ENCODE measurements at regions not wholly inside any gene's neighbourhood (a gene's known extent, or its start where the extent isn't known, plus 50 kb on each side); places are given as distances from the start of the nearest gene placed in this dataset.

GRCh38 chr16:80079072-80079471 is 461.7 kb upstream of the DYNLRB2 start:
- Histone ChIP-seq H3K4me1 (ENCODE audit: control insufficient read depth in 2 of 2, insufficient read depth in 2 of 2, low read length in 2 of 2) (no peaks in the 10 kb centered on the region), H3K4me2 (replicated peaks; ENCODE audit: low read depth, low read length, poor library complexity, severe bottlenecking) (no peak overlapping the region), H3K9me3 (ENCODE audit: control extremely low read depth in 1 of 3, control insufficient read depth in 2 of 3, insufficient read depth in 1 of 3, low read length in 2 of 3) (no peaks in the 10 kb centered on the region), H3K27ac (ENCODE audit: low read length in 2 of 2) (no peak overlapping the region), H3K79me2 (ENCODE audit: control insufficient read depth, insufficient read depth, low read length) (no peaks in the 10 kb centered on the region), H3K4me3 (ENCODE audit: control extremely low read depth in 1 of 5, extremely low read depth in 1 of 5, insufficient read depth in 1 of 5, low read depth in 2 of 5, low read length in 4 of 5) (no peak overlapping the region), H3K36me3 (replicated peaks in 1 of 2; ENCODE audit: control extremely low read depth in 1 of 2, control insufficient read depth in 1 of 2, extremely low read depth in 1 of 2, insufficient read depth in 2 of 2, low read length in 1 of 2) (no peaks in the 10 kb centered on the region), H3K9ac (ENCODE audit: low read length) (no peak overlapping the region), H4K20me1 (ENCODE audit: control insufficient read depth, insufficient read depth, low read length, poor library complexity, severe bottlenecking) (no peaks in the 10 kb centered on the region), H3K27me3 (replicated peaks in 1 of 4; ENCODE audit: control extremely low read depth in 1 of 4, control insufficient read depth in 3 of 4, insufficient read depth in 4 of 4, low read length in 3 of 4) (no peaks in the 10 kb centered on the region), H2AFZ (ENCODE audit: insufficient read depth, low read depth, low read length, poor library complexity, severe bottlenecking) (no peak overlapping the region)
- no peaks in the 10 kb centered on the region for H3K4me1 Mint-ChIP-seq
- H3K4me3 Mint-ChIP-seq, result no peak overlapping the region
- ATAC-seq (ENCODE audit: low read depth) (no peak), DNase-seq (no peak)
- POLR2A ChIA-PET, result no interaction called here
- no peaks in the 10 kb centered on the region for H3K9me3 Mint-ChIP-seq (ENCODE audit: insufficient read depth)
- WGBS (ENCODE audit: insufficient coverage), result 100% methylated on average over 2 of the region's 3 CpGs
- H3K27me3 Mint-ChIP-seq, result peaks cover 5% of the 10 kb centered on the region
- no peak overlapping the region for H3K27ac Mint-ChIP-seq
- intact Hi-C loops (cut with micrococcal nuclease), result no loop called here
- TF ChIP-seq, protein P1, sequence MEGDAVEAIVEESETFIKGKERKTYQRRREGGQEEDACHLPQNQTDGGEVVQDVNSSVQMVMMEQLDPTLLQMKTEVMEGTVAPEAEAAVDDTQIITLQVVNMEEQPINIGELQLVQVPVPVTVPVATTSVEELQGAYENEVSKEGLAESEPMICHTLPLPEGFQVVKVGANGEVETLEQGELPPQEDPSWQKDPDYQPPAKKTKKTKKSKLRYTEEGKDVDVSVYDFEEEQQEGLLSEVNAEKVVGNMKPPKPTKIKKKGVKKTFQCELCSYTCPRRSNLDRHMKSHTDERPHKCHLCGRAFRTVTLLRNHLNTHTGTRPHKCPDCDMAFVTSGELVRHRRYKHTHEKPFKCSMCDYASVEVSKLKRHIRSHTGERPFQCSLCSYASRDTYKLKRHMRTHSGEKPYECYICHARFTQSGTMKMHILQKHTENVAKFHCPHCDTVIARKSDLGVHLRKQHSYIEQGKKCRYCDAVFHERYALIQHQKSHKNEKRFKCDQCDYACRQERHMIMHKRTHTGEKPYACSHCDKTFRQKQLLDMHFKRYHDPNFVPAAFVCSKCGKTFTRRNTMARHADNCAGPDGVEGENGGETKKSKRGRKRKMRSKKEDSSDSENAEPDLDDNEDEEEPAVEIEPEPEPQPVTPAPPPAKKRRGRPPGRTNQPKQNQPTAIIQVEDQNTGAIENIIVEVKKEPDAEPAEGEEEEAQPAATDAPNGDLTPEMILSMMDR (IDR thresholded peaks at IDR 0.05), result no peak
- no peak for TF ChIP-seq EZH2 (IDR thresholded peaks at IDR 0.05; ENCODE audit: borderline replicate concordance, insufficient read depth, low read depth, low read length, poor library complexity, severe bottlenecking)
- CTCF ChIA-PET, result no interaction called here

GRCh38 chr16:80077696-80078095 is 463.1 kb upstream of the DYNLRB2 start:
- POLR2A ChIA-PET, result no interaction called here
- no peak for DNase-seq
- Histone ChIP-seq H3K27me3 (replicated peaks in 1 of 4; ENCODE audit: control extremely low read depth in 1 of 4, control insufficient read depth in 3 of 4, insufficient read depth in 4 of 4, low read length in 3 of 4) (no peaks in the 10 kb centered on the region), H3K4me3 (ENCODE audit: control extremely low read depth in 1 of 5, extremely low read depth in 1 of 5, insufficient read depth in 1 of 5, low read depth in 2 of 5, low read length in 4 of 5) (no peak overlapping the region), H3K79me2 (ENCODE audit: control insufficient read depth, insufficient read depth, low read length) (no peaks in the 10 kb centered on the region), H2AFZ (ENCODE audit: insufficient read depth, low read depth, low read length, poor library complexity, severe bottlenecking) (no peak overlapping the region), H3K4me2 (replicated peaks; ENCODE audit: low read depth, low read length, poor library complexity, severe bottlenecking) (no peak overlapping the region), H4K20me1 (ENCODE audit: control insufficient read depth, insufficient read depth, low read length, poor library complexity, severe bottlenecking) (no peaks in the 10 kb centered on the region), H3K9me3 (ENCODE audit: control extremely low read depth in 1 of 3, control insufficient read depth in 2 of 3, insufficient read depth in 1 of 3, low read length in 2 of 3) (no peaks in the 10 kb centered on the region), H3K36me3 (replicated peaks in 1 of 2; ENCODE audit: control extremely low read depth in 1 of 2, control insufficient read depth in 1 of 2, extremely low read depth in 1 of 2, insufficient read depth in 2 of 2, low read length in 1 of 2) (no peaks in the 10 kb centered on the region), H3K9ac (ENCODE audit: low read length) (no peak overlapping the region), H3K27ac (ENCODE audit: low read length in 2 of 2) (no peak overlapping the region), H3K4me1 (ENCODE audit: control insufficient read depth in 2 of 2, insufficient read depth in 2 of 2, low read length in 2 of 2) (no peaks in the 10 kb centered on the region)
- no peak overlapping the region for H3K27ac Mint-ChIP-seq
- no peak overlapping the region for H3K4me3 Mint-ChIP-seq
- CTCF ChIA-PET, result no interaction called here
- 100% methylated on average over 1 of the region's 4 CpGs for WGBS (ENCODE audit: insufficient coverage)
- ATAC-seq (ENCODE audit: low read depth), result no peak
- TF ChIP-seq, protein P1 (IDR thresholded peaks at IDR 0.05), result no peak
- no peak for TF ChIP-seq EZH2 (IDR thresholded peaks at IDR 0.05; ENCODE audit: borderline replicate concordance, insufficient read depth, low read depth, low read length, poor library complexity, severe bottlenecking)
- H3K9me3 Mint-ChIP-seq (ENCODE audit: insufficient read depth), result no peaks in the 10 kb centered on the region
- H3K27me3 Mint-ChIP-seq, result peaks cover 5% of the 10 kb centered on the region
- intact Hi-C loops (cut with micrococcal nuclease), result no loop called here
- no peaks in the 10 kb centered on the region for H3K4me1 Mint-ChIP-seq
